Neural cell (in vitro differentiated cells): ENCODE measurements at regions not wholly inside any gene's neighbourhood (a gene's known extent, or its start where the extent isn't known, plus 50 kb on each side); places are given as distances from the start of the nearest gene placed in this dataset.

Experiments used
- CTCF ChIP-seq: fragments of 450-650 bp; IDR thresholded peaks from 2 replicates; pipeline ENCODE4 v1.5.1; 2014; ENCODE audit warnings: antibody characterized with exemption, mild to moderate bottlenecking, moderate library complexity; ENCODE audit not compliant: poor library complexity, severe bottlenecking
- EP300 ChIP-seq: fragments of 450-650 bp; conservative IDR thresholded peaks from 2 replicates; pipeline ENCODE4 v1.6.1; 2014; ENCODE audit warnings: antibody characterized with exemption, mild to moderate bottlenecking, moderate library complexity; ENCODE audit not compliant: poor library complexity, severe bottlenecking
- RAD21 ChIP-seq: fragments of 450-650 bp; conservative IDR thresholded peaks from 2 replicates; pipeline ENCODE4 v1.6.1; 2014; ENCODE audit warnings: antibody characterized with exemption, mild to moderate bottlenecking, moderate library complexity

- TF ChIP-seq CTCF (no peak), RAD21 (no peak), EP300 (no peak)
These were observed 94.1 kb upstream of the PDE4B start for GRCh38 chr1:65698590-65698989.
